HG03135 (cell line): ENCODE measurements at regions not wholly inside any gene's neighbourhood (a gene's known extent, or its start where the extent isn't known, plus 50 kb on each side); places are given as distances from the start of the nearest gene placed in this dataset.

Experiments
- ATAC-seq: cut with Tn5 transposase; IDR thresholded peaks from one replicate; pipeline ENCODE4 v1.9.1; 2021; ENCODE audit warnings: mild to moderate bottlenecking, moderate library complexity; ENCODE audit not compliant: unreplicated experiment

DNA sequence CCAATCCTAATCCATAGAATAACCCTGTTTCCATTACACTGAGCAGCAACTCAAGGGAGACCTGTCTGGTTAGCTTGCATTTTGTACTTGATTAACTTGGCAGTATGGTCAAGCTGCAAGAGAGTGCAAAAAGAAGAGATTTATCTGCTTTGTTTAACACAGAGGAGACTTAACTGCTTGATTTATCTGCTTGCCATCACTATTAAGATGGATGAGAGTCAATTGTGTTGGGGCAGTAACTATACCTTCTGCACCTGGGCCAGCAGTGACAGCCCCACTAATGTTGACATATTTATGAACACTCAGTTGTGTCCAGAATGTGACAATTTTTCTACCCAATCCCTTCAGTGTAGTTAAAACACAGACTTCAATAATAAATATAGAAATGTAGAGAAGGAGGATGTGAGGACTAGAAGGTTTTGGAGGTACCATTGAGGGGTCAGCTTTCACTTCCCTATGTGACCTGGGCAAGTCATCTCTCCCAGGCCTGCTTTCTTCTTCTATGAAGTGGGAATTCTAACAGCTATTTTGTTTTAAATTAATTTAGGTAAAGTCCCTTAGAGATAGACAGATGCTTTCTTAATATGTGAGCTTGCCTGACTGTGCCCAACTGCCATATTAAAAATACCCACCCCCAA lies 159.1 kb upstream of the KCNK2 start:
- ATAC-seq = no peak

DNA sequence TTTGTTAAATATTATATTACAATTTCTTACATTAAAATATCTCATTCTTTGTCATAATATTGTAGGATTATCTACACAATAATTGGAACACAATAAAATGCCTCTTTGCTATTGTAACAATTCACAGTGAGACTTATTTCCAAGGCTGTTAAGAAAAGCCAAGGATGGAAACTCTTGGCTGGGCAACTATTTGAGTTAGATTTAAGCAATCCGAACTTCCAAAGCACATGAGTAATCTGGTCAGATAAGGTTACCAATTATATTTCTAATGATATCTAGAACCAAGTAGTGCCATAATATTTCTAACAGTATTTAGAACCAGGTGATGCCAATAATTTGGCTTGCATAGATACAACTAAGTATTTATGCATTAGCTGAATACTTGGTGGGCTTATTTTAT lies 154.7 kb upstream of the KCNK2 start:
- no peak for ATAC-seq

GRCh38 chr1:214928574-214928973 lies 154.0 kb upstream of the KCNK2 start:
- no peak for ATAC-seq

GRCh38 chr1:214933375-214933774 lies 149.2 kb upstream of the KCNK2 start:
- no peak for ATAC-seq

DNA sequence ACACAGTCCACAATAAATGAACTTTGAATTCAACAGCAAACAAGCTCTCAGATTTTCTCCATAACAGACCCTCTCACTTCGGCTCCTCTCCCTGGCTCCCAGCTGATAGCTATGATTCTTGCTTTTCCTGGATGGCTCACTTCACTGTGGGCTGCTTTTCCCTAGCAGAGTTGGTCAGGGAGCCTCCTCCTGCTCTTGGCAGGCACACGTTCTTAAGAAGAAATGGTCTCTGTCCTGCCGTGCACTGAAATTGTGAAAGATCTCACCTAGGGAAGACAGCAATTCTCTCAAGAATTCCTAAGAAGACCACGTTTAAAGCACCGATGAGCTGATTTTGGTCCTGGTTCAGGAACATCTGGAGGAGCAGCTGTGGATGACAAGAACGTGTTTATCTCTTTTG lies 148.5 kb upstream of the KCNK2 start:
- ATAC-seq = no peak

GRCh38 chr1:214935258-214935657 lies 147.3 kb upstream of the KCNK2 start:
- no peak for ATAC-seq

DNA sequence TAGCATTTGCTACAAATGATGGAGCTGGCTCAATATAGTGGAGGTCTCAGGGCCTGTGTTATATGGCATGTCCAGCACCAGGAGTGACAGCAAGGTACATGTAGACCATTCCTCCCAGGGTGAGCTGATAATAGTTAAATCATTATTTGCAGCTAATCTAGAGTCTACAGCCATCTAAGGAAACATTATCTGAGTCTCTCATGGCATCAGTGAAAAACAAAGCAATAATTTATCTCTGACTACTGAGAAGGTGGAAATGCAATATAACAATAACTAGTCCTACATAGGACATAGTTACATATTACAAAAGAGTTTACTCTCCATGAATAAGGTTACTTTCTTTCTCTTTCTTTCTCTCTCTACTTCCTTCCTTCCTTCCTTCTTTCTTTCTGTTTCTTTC lies 143.4 kb upstream of the KCNK2 start:
- ATAC-seq = no peak

- no peak for ATAC-seq
Measured at GRCh38 chr1:214941061-214941460, 141.5 kb upstream of the KCNK2 start.

- ATAC-seq = no peak
Measured at GRCh38 chr1:214943054-214943453, 139.5 kb upstream of the KCNK2 start.

DNA sequence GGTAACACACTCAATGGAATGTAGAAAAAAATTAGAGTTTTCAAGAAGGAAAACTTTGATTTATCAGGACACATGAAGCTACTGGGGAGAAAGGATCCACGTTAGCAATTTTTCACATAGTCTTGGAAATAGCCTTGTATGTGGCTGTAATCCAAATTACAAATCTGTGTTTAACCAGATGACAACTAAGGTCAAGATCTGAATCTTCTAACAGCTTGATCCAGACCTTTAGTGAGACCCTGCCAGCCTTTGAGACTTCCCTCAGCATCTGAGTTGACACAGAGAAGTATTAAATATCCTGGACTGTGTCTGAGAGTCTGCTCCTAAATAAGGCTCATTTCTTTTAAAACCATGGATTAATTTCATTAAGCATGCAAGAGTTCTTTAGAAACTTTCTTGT lies 135.9 kb upstream of the KCNK2 start:
- no peak for ATAC-seq

DNA sequence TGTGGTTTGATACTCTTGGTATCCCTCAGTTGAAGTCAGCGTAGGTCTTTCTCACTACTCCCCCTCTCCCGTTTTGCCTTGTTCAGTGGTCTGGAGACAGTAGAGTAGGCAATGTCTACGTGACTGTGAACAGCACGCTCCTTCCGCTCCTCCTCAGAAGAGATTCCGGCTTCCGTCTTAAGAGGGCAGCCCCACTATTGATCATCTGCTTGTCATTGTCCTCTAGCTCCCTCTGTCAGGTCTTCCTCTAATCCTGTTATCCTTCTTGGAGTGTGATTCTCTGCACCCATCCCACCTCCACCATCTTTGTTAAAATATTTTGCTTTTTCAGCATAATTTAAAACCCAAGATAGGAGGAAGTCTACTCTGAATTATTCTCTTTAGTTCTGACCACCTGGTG lies 129.9 kb upstream of the KCNK2 start:
- ATAC-seq = no peak

- no peak for ATAC-seq
Measured at GRCh38 chr1:214953901-214954616, 128.5 kb upstream of the KCNK2 start.

GRCh38 chr1:214954617-214954949 lies 128.0 kb upstream of the KCNK2 start:
- no peak for ATAC-seq

GRCh38 chr1:214957330-214958137 lies 125.0 kb upstream of the KCNK2 start:
- ATAC-seq = no peak

GRCh38 chr1:214958486-214958885 lies 124.1 kb upstream of the KCNK2 start:
- no peak for ATAC-seq

- ATAC-seq = no peak
Measured at GRCh38 chr1:214966346-214966745, 116.2 kb upstream of the KCNK2 start.

DNA sequence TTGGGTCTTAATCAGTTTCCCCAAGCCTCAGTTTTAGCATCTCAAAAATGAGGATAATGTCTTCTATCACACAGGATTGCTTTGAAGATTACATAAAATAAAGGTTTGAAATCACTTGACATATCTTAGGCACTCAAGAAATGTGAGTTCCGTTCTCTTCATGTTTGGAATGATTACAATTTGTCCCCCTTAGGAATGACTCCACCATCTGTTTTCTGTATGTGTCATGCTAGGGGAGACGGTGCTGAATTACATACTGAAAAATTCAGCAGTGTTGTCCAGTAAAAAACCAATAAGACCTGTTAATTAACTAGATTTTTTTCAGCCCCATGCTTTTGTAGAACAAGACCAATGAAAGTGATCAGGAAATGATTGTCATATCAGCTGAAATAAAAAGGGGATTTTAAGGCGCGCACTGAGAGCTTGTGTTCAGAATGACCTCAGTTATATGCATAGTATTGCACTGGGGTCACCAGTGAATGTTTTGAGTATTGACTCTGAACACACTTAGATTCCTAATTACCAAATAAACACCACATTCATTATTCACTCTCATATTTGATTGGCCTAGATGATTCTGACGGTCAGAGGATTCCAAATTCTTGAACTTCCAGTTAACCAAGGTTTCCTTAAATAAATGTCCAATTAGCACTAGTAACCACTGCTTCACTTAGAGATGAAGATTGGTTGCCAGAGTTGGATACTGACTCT lies 114.5 kb upstream of the KCNK2 start:
- no peak for ATAC-seq

GRCh38 chr1:214970016-214970415 lies 112.5 kb upstream of the KCNK2 start:
- ATAC-seq = no peak

GRCh38 chr1:214971071-214971470 lies 111.5 kb upstream of the KCNK2 start:
- no peak for ATAC-seq

- ATAC-seq = no peak
Measured at GRCh38 chr1:214974002-214974401, 108.5 kb upstream of the KCNK2 start.

GRCh38 chr1:214976665-214977064 lies 105.9 kb upstream of the KCNK2 start:
- ATAC-seq = no peak
